Lower lobe of right lung (tissue), 2 donors: ENCODE measurements at regions not wholly inside any gene's neighbourhood (a gene's known extent, or its start where the extent isn't known, plus 50 kb on each side); places are given as distances from the start of the nearest gene placed in this dataset.

Experiments used
- ATAC-seq, 2 donors: fragments of 200-7000 bp; cut with Tn5 transposase; one replicate each; pipeline ENCODE4 v1.9.1; 2020 to 2022; ENCODE audit warnings: mild to moderate bottlenecking in 2 of 2, moderate library complexity in 2 of 2
- DNase-seq: peaks from one replicate; pipeline ENCODE4 v3.0.0-alpha.2; 2020
- H3K27ac ChIP-seq: fragments of 200-600 bp; one replicate; pipeline ENCODE4 v1.8.0; 2022
- H3K27me3 ChIP-seq: fragments of 200-600 bp; one replicate; pipeline ENCODE4 v1.8.0; 2022; ENCODE audit warnings: low read depth
- H3K36me3 ChIP-seq: fragments of 200-600 bp; one replicate; pipeline ENCODE4 v1.8.0; 2022; ENCODE audit warnings: mild to moderate bottlenecking
- H3K4me1 ChIP-seq: fragments of 200-600 bp; one replicate; pipeline ENCODE4 v1.8.0; 2022
- H3K4me3 ChIP-seq: fragments of 200-600 bp; one replicate; pipeline ENCODE4 v1.8.0; 2022; ENCODE audit warnings: mild to moderate bottlenecking
- H3K9me3 ChIP-seq: fragments of 200-600 bp; one replicate; pipeline ENCODE4 v1.8.0; 2022
- CTCF ChIP-seq: fragments of 200-600 bp; IDR thresholded peaks from one replicate; pipeline ENCODE4 v1.8.0; 2022; ENCODE audit warnings: antibody characterized with exemption, mild to moderate bottlenecking
- intact Hi-C: fragments of 100-400 bp; cut with DNase I; formaldehyde crosslinking; loops from one replicate; pipeline ENCODE4 v1.11.0; 2022
- donor health status: DM: no; HTN: yes; CAD: no; lungs with severe emphysema.

GRCh38 chr4:8703401-8703696, 110.8 kb downstream of the CPZ start:
- peaks cover 58% of the 10 kb centered on the region for H3K27me3 ChIP-seq
- H3K4me1 ChIP-seq, result no peaks in the 10 kb centered on the region
- TF ChIP-seq CTCF, result no peak
- H3K36me3 ChIP-seq, result no peaks in the 10 kb centered on the region
- no peak overlapping the region for H3K4me3 ChIP-seq
- DNase-seq, result no peak
- H3K9me3 ChIP-seq, result no peaks in the 10 kb centered on the region
- ATAC-seq, result no peak
- intact Hi-C loops, result no loop called here
- no peak overlapping the region for H3K27ac ChIP-seq

- H3K27me3 ChIP-seq, result peaks cover 62% of the 10 kb centered on the region
- no peak for TF ChIP-seq CTCF
These were observed 110.2 kb downstream of the CPZ start for GRCh38 chr4:8702516-8703400.

GRCh38 chr4:8702020-8702495, 109.5 kb downstream of the CPZ start:
- H3K36me3 ChIP-seq, result no peaks in the 10 kb centered on the region
- H3K9me3 ChIP-seq, result no peaks in the 10 kb centered on the region
- DNase-seq, result no peak
- H3K27me3 ChIP-seq, result peaks cover 57% of the 10 kb centered on the region
- H3K4me1 ChIP-seq, result no peaks in the 10 kb centered on the region
- intact Hi-C loops, result no loop called here
- TF ChIP-seq CTCF, result no peak
- H3K4me3 ChIP-seq, result no peak overlapping the region
- H3K27ac ChIP-seq, result no peak overlapping the region
- no peak for ATAC-seq

More at GRCh38 chr4:8702516-8703400, 110.2 kb downstream of the CPZ start:
- ATAC-seq (no peak), DNase-seq (no peak)
- Histone ChIP-seq H3K4me1 (no peaks in the 10 kb centered on the region), H3K4me3 (no peak overlapping the region), H3K27ac (no peak overlapping the region), H3K9me3 (no peaks in the 10 kb centered on the region), H3K36me3 (no peaks in the 10 kb centered on the region)
- intact Hi-C loops, result no loop called here

GRCh38 chr4:8701126-8702019, 108.8 kb downstream of the CPZ start:
- ATAC-seq (no peak), DNase-seq (no peak)
- no peak for TF ChIP-seq CTCF
- peaks cover 53% of the 10 kb centered on the region for H3K27me3 ChIP-seq
- no peaks in the 10 kb centered on the region for H3K4me1 ChIP-seq
- intact Hi-C loops, result no loop called here
- H3K4me3 ChIP-seq, result no peak overlapping the region
- no peaks in the 10 kb centered on the region for H3K36me3 ChIP-seq
- H3K27ac ChIP-seq, result no peak overlapping the region
- H3K9me3 ChIP-seq, result no peaks in the 10 kb centered on the region

- no peak for TF ChIP-seq CTCF
- ATAC-seq, result no peak
- peaks cover 56% of the 10 kb centered on the region for H3K27me3 ChIP-seq
- intact Hi-C loops, result no loop called here
- no peak for DNase-seq
- no peak overlapping the region for H3K27ac ChIP-seq
- no peaks in the 10 kb centered on the region for H3K4me1 ChIP-seq
- H3K9me3 ChIP-seq, result no peaks in the 10 kb centered on the region
- H3K4me3 ChIP-seq, result no peak overlapping the region
- no peaks in the 10 kb centered on the region for H3K36me3 ChIP-seq
These were observed 108.0 kb downstream of the CPZ start for GRCh38 chr4:8700531-8700930.
